H9 (cell line): ENCODE measurements at regions not wholly inside any gene's neighbourhood (a gene's known extent, or its start where the extent isn't known, plus 50 kb on each side); places are given as distances from the start of the nearest gene placed in this dataset.

Experiments
- DNase-seq: peaks from one replicate; pipeline ENCODE4 v3.0.0-alpha.2; 2017
- H2AFZ ChIP-seq: one replicate; pipeline ENCODE4 v1.6.1; 2013; ENCODE audit warnings: mild to moderate bottlenecking, low read length, control low read depth, moderate library complexity
- H2AK5ac ChIP-seq: 2 replicates; pipeline ENCODE4 v1.6.1; 2013; ENCODE audit warnings: low read length, control low read depth, mixed read lengths; ENCODE audit not compliant: insufficient read length
- H2BK120ac ChIP-seq: one replicate; pipeline ENCODE4 v1.6.1; 2013; ENCODE audit warnings: low read depth, mild to moderate bottlenecking, low read length, control low read depth, inconsistent platforms; ENCODE audit not compliant: poor library complexity, severe bottlenecking
- H2BK12ac ChIP-seq: 2 replicates; pipeline ENCODE4 v1.6.1; 2013; ENCODE audit warnings: low read length, control low read depth, mixed read lengths, low read depth; ENCODE audit not compliant: insufficient read length
- H2BK15ac ChIP-seq: 2 replicates; pipeline ENCODE4 v1.6.1; 2013; ENCODE audit warnings: low read depth, low read length, control low read depth
- H2BK20ac ChIP-seq: one replicate; pipeline ENCODE4 v1.6.1; 2013; ENCODE audit warnings: low read depth, mild to moderate bottlenecking, low read length, control low read depth, inconsistent platforms; ENCODE audit not compliant: poor library complexity, severe bottlenecking
- H2BK5ac ChIP-seq: 2 replicates; pipeline ENCODE4 v1.6.1; 2013; ENCODE audit warnings: low read length, control low read depth, mixed read lengths; ENCODE audit not compliant: insufficient read length
- H3K14ac ChIP-seq: 2 replicates; pipeline ENCODE4 v1.6.1; 2013; ENCODE audit warnings: low read length, control low read depth; ENCODE audit not compliant: insufficient read depth
- H3K18ac ChIP-seq: 2 replicates; pipeline ENCODE4 v1.6.1; 2013; ENCODE audit warnings: low read depth, mild to moderate bottlenecking, mixed read lengths, low read length, control low read depth; ENCODE audit not compliant: insufficient read length
- H3K23ac ChIP-seq: 2 replicates; pipeline ENCODE4 v1.6.1; 2013; ENCODE audit warnings: low read length, control low read depth, mixed read lengths, low read depth; ENCODE audit not compliant: insufficient read length
- H3K23me2 ChIP-seq: 2 replicates; pipeline ENCODE4 v1.6.1; 2013; ENCODE audit warnings: low read depth, mild to moderate bottlenecking, mixed read lengths, low read length, control low read depth; ENCODE audit not compliant: insufficient read length, poor library complexity, severe bottlenecking
- H3K27ac ChIP-seq: 2 replicates; pipeline ENCODE4 v1.5.1; 2013; ENCODE audit warnings: low read length, control low read depth, mixed read lengths, low read depth; ENCODE audit not compliant: insufficient read length
- H3K27me3 ChIP-seq: 2 replicates; pipeline ENCODE4 v1.6.1; 2013; ENCODE audit warnings: low read length, control low read depth, inconsistent platforms; ENCODE audit not compliant: insufficient read depth
- H3K4ac ChIP-seq: 2 replicates; pipeline ENCODE4 v1.6.1; 2013; ENCODE audit warnings: low read depth, mild to moderate bottlenecking, control low read depth, inconsistent platforms, low read length, moderate library complexity
- H3K4me1 ChIP-seq: 2 replicates; pipeline ENCODE4 v1.6.1; 2013; ENCODE audit warnings: low read length, control low read depth, inconsistent platforms; ENCODE audit not compliant: insufficient read depth
- H3K4me2 ChIP-seq: 2 replicates; pipeline ENCODE4 v1.6.1; 2013; ENCODE audit warnings: low read length, control low read depth, mixed read lengths; ENCODE audit not compliant: insufficient read length, insufficient read depth
- H3K56ac ChIP-seq: 2 replicates; pipeline ENCODE4 v1.6.1; 2013; ENCODE audit warnings: low read depth, mild to moderate bottlenecking, mixed read lengths, low read length, control low read depth; ENCODE audit not compliant: insufficient read length
- H3K79me1 ChIP-seq: 2 replicates; pipeline ENCODE4 v1.6.1; 2013; ENCODE audit warnings: low read depth, mild to moderate bottlenecking, moderate library complexity, low read length, control low read depth, inconsistent platforms; ENCODE audit not compliant: insufficient read depth, poor library complexity, severe bottlenecking
- H3K79me2 ChIP-seq: 2 replicates; pipeline ENCODE4 v1.6.1; 2013; ENCODE audit warnings: low read length, control low read depth, inconsistent platforms; ENCODE audit not compliant: insufficient read depth
- H3K9ac ChIP-seq: 2 replicates; pipeline ENCODE4 v1.6.1; 2013; ENCODE audit warnings: low read length, control low read depth, mixed read lengths; ENCODE audit not compliant: insufficient read length; ENCODE audit errors: extremely low read depth
- H3K9me3 ChIP-seq: one replicate; pipeline ENCODE4 v1.6.1; 2013; ENCODE audit warnings: low read depth, low read length, inconsistent platforms; ENCODE audit not compliant: control insufficient read depth
- H3T11ph ChIP-seq: one replicate; pipeline ENCODE4 v1.6.1; 2013; ENCODE audit warnings: mild to moderate bottlenecking, low read length, control low read depth, inconsistent platforms
- H4K20me1 ChIP-seq: one replicate; pipeline ENCODE4 v1.6.1; 2013; ENCODE audit not compliant: control insufficient read depth, insufficient read length, insufficient read depth
- H4K5ac ChIP-seq: 2 replicates; pipeline ENCODE4 v1.6.1; 2013; ENCODE audit warnings: low read depth, mild to moderate bottlenecking, mixed read lengths, low read length, control low read depth; ENCODE audit not compliant: insufficient read length
- H4K8ac ChIP-seq: replicated peaks from 2 replicates; pipeline ENCODE4 v1.6.1; 2013; ENCODE audit warnings: low read length, control low read depth, mixed read lengths, low read depth; ENCODE audit not compliant: insufficient read length
- H4K91ac ChIP-seq: 2 replicates; pipeline ENCODE4 v1.6.1; 2013; ENCODE audit warnings: low read depth, mild to moderate bottlenecking, moderate library complexity, mixed read lengths, low read length, control low read depth; ENCODE audit not compliant: insufficient read length
- H3K27ac Mint-ChIP-seq, 3 experiments: 2 replicates in 2 of 3; 3 replicates in 1 of 3; pipeline ENCODE4 v1.8.0; 2020 to 2021; ENCODE audit warnings: mixed read lengths in 3 of 3, mild to moderate bottlenecking in 1 of 3, moderate library complexity in 1 of 3
- H3K27me3 Mint-ChIP-seq: 2 replicates; pipeline ENCODE4 v1.8.0; 2021; ENCODE audit warnings: low read depth, mild to moderate bottlenecking, moderate library complexity, mixed read lengths
- H3K36me3 Mint-ChIP-seq, 3 experiments: 2 replicates in 2 of 3; 3 replicates in 1 of 3; pipeline ENCODE4 v1.8.0; 2020 to 2021; ENCODE audit warnings: low read depth in 3 of 3, mixed read lengths in 3 of 3; ENCODE audit not compliant: insufficient read depth in 1 of 3
- H3K4me1 Mint-ChIP-seq, 2 experiments: 2 replicates each; pipeline ENCODE4 v1.8.0; 2020; ENCODE audit warnings: mixed read lengths in 2 of 2
- H3K4me3 Mint-ChIP-seq, 2 experiments: 2 replicates in 1 of 2; 3 replicates in 1 of 2; pipeline ENCODE4 v1.8.0; 2020 to 2021; ENCODE audit warnings: mild to moderate bottlenecking in 2 of 2, mixed read lengths in 2 of 2, moderate library complexity in 1 of 2
- H3K9me3 Mint-ChIP-seq, 2 experiments: 2 replicates in 1 of 2; 3 replicates in 1 of 2; pipeline ENCODE4 v1.8.0; 2020; ENCODE audit warnings: mild to moderate bottlenecking in 2 of 2, mixed read lengths in 2 of 2, moderate library complexity in 1 of 2
- CTCF ChIP-seq: fragments of 200-600 bp; sonication (generic); conservative IDR thresholded peaks from 3 replicates; pipeline ENCODE4 v1.8.0; 2021; ENCODE audit warnings: antibody characterized with exemption, mild to moderate bottlenecking
- WGBS: extraction: QIAGEN DNeasy Blood & Tissue Kit; methylation state at CpG from one replicate; pipeline ENCODE4 v1.1.7; 2013; ENCODE audit warnings: missing lambda C conversion rate, low lambda C conversion rate, mixed read lengths; ENCODE audit not compliant: insufficient read length; ENCODE audit errors: extremely low coverage; 5-methylcytosine and 5-hydroxymethylcytosine counted together

DNA sequence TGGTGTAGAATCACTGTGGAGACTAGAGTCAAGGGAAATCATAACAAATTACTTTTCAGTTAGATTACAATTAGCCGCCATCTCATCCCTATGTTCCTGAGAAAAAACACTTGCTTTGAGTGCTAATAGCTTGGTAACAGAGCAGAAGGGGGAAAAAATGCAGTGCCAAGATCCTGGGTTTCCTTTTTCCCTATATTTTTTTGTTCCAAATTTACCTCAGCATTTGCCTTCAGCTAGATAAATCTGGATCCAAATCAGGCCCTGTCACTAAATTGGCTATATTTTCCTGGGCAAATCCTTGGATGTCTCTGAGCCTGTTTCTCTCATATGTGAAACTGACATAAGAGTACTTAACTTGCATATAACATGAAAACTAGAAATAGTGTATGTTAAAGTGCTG lies 86.0 kb downstream of the TENT5A start:
- Mint-ChIP-seq H3K36me3 (no peaks in the 10 kb centered on the region), H3K4me1 (no peaks in the 10 kb centered on the region), H3K27ac (no peak overlapping the region), H3K27me3 (no peaks in the 10 kb centered on the region), H3K9me3 (no peaks in the 10 kb centered on the region; a peak in 1 of 5 replicates), H3K4me3 (no peak overlapping the region)
- Histone ChIP-seq H2BK5ac (no peak overlapping the region), H3K79me1 (no peaks in the 10 kb centered on the region), H3K4me1 (no peaks in the 10 kb centered on the region), H3K14ac (no peak overlapping the region), H3K27ac (no peak overlapping the region), H2BK20ac (no peak overlapping the region), H3K79me2 (no peaks in the 10 kb centered on the region), H3K23ac (no peak overlapping the region), H4K5ac (no peak overlapping the region), H2BK15ac (no peak overlapping the region), H2AK5ac (no peak overlapping the region), H2BK12ac (no peak overlapping the region), H2BK120ac (no peak overlapping the region), H4K91ac (no peak overlapping the region), H3K18ac (no peak overlapping the region), H2AFZ (no peak overlapping the region), H4K8ac (no peak overlapping the region), H3K27me3 (no peaks in the 10 kb centered on the region), H3K4me2 (no peak overlapping the region), H3K9me3 (no peaks in the 10 kb centered on the region), H4K20me1 (no peaks in the 10 kb centered on the region), H3K23me2 (no peaks in the 10 kb centered on the region), H3K4ac (no peak overlapping the region), H3K9ac (no peak overlapping the region), H3T11ph (no peak overlapping the region), H3K56ac (no peak overlapping the region)
- WGBS = no CpG with 5 or more reads among the region's 1 CpG
- no peak for TF ChIP-seq CTCF
- no peak for DNase-seq
